Left forelimb (tissue), 1 donor: ENCODE measurements at regions not wholly inside any gene's neighbourhood (a gene's known extent, or its start where the extent isn't known, plus 50 kb on each side); places are given as distances from the start of the nearest gene placed in this dataset.
"Not testable (repeated sequence)": the region's sequence is repeated elsewhere in the genome, so short reads cannot be mapped to it uniquely, and the experiment has no call there.

Experiments
- DNase-seq: peaks from one replicate; pipeline ENCODE4 v3.0.0-alpha.2; 2018; ENCODE audit warnings: low spot score

DNA sequence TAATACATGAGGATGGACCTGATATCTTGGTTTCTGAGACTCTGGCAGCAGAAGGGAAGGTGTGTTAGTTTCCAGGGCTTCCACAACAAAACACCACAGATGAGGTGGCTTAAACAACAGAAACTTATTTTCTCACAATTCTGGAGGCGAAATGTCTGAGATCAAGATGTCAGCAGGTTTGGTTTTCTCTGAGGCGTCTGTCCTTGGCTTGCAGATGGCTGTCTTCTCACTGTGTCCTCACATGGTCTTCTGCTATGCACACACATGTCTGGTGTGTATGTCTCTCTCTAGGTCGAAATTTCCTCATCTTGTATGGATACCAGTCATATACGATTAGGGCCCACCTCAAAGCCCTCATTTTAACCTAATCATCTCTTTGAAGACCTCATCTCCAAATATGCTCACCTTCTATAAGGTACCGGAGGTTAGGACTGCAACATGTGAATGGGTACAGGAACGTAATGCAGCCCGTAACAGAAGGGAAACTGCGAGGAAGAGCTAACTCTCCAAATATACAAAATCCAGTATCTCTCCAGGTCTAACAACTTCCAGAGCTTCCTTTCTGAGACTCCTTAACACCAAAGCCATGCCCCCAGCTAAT lies 139.8 kb upstream of the SMARCA2 start:
- no peak for DNase-seq

- no peak for DNase-seq
Measured at GRCh38 chr9:1875921-1876448, 139.2 kb upstream of the SMARCA2 start.

GRCh38 chr9:1876891-1877496 lies 138.2 kb upstream of the SMARCA2 start:
- no peak for DNase-seq

DNA sequence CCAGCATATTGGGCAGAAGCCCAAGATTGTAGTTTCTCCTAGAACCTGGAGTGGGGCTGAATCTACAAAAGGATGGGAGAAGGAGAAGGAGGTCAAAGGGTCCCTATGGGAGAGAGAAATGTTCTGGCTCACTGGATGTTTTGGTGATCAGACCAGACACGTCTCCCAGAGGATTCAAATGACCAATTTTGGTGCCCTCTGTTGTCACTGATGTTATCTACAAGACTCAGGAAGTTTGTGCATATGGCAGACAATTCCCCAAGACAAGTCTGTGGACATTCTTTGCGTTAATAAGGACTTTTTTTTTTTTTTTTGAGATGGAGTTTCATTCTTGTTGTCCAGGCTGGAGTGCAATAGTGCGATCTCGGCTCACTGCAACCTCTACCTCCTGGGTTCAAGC lies 137.2 kb upstream of the SMARCA2 start:
- DNase-seq = no peak

GRCh38 chr9:1878811-1879210 lies 136.3 kb upstream of the SMARCA2 start:
- no peak for DNase-seq

- no peak for DNase-seq
Measured at GRCh38 chr9:1879501-1879900, 135.6 kb upstream of the SMARCA2 start.

DNA sequence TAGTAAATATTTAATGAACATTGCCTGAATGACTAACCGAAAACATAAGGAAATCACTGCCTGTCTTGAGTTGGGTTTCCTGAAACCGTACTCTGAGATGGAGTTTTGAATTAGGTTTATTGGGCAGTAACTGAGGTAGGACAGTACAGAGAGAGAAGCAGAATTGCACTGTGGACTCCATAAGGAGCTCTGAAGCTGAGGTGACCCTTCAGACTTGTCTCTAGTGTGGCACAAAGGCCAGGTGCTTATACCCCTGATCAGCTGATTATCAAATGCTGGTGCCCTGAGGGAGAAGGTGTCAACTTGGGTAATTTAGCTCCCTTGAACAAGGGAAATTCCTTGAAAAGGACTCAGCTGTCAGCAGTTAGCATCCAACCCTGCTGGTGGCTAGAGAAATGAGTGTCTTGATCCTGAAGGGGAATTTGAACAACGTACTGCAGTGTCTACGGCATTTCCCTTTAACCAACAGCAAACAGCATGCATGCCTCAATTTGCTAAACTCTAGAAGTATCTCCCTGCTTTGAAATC lies 135.0 kb upstream of the SMARCA2 start:
- no peak for DNase-seq

GRCh38 chr9:1881708-1882295 lies 133.3 kb upstream of the SMARCA2 start:
- DNase-seq = no peak

DNA sequence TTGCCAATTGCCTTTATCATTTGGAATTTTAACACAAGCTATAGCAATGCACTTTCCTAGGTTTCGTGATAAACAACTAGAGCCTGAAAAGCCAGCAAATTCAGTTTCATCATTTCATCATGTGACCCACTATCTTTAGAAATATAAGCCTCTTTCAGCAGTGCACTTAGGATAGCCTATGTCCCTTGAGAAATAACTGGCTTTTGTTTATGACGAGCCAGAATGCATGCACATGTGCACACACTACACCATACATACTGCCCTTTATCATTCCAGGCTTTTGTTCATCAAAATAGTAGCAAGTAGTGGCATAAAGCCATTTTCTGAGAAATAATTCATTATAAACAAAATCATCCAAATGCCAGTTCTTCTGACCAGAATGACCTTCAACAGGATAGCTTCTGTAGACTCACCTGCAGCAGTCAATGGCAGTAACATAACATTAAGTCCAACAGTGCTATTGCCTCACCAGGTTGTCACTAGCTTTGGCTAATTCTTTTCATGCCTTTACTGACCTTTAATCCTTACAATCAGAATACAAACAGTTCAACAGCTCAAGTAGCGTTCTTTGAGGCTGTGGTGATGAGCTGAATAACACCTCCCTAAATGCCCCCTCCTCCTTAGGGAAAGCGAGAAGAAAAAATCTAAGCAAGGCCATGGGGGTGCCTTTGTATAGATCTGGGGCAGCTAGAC lies 132.3 kb upstream of the SMARCA2 start:
- no peak for DNase-seq

- no peak for DNase-seq
Measured at GRCh38 chr9:1890201-1890600, 124.9 kb upstream of the SMARCA2 start.

DNA sequence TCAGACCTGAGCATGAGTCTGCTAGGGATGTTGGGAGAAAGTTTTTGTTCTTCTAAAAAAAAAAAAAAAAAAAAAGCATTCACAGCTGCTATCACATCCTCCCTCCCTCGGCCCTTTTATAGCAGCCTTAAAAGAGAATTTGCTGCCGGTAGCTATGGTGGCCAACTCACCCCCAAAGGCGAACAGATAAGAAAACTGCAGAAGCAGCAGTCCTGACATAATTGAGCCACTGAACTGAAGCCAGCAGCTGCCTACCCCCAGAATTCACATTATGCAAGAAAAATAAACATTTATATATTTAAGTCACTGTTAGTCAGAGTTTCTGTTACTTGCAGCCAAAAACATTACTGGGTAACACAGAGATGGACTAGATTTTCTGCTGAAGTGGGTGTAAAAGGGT lies 124.3 kb upstream of the SMARCA2 start:
- no peak for DNase-seq

GRCh38 chr9:1903080-1903704 lies 112.0 kb upstream of the SMARCA2 start:
- DNase-seq = not testable (repeated sequence)

DNA sequence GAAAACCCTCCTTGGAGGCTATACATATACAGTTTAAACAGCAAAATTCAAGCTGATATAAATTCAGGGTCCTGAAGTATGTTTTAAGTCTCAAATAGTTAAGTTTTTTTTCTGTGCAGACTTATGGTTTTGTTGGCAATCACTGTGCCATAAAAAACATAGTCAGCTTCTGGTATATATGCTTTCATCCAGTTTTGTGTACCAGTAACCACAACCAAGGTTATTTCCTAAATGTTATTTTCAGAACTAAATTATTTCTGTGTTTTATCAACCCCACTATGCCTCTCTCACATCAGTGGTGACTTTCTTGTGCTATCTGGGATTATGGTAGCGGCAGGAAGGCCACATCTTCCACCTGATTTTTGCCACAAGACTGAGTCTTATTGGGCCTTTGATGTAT lies 107.7 kb upstream of the SMARCA2 start:
- no peak for DNase-seq

GRCh38 chr9:1909322-1909721 lies 105.8 kb upstream of the SMARCA2 start:
- no peak for DNase-seq

DNA sequence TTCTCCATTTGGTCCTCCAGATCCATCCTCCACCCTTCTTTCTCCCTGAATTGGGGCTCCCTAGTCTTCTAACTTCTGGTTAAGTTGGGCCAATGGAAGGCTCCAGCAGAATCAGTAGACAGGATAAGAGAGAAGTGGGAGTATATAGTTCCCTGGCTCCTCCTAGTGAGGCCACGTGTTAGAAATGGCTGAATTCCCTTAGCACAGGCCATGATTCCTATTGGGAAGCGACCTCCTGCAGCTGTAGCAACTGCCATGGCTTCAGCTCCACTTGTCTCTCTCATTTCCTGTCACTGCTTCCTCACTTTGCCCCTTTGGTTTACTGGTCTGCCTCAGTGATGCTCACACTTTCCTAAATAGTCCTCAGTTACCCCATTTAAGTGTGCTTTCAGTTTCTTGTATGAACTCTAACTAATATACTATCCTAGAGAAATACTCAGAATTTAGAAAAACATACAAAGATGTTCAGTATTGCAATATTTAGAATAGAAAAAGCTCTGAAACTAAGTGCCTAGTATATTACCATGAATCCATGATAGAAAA lies 104.8 kb upstream of the SMARCA2 start:
- no peak for DNase-seq

GRCh38 chr9:1913631-1914330 lies 101.4 kb upstream of the SMARCA2 start:
- no peak for DNase-seq

DNA sequence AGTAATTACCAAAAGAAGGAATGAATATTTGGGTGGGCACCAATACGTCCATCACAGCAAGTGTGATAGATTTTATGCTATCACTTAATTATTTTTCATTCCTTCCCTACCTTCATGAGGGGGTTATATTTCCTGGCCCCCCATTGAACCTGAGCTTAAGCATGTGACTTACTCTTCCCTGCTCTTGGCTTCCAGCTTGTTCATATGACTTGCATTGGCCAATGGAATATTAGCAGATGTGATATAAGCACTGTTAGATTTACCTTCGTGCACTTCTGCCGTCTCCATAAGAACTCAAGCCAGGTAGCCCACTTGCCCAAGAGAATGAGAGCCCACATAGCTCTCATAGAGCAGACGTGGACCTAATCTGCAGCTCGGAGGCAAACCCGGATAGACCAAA lies 99.1 kb upstream of the SMARCA2 start:
- no peak for DNase-seq

DNA sequence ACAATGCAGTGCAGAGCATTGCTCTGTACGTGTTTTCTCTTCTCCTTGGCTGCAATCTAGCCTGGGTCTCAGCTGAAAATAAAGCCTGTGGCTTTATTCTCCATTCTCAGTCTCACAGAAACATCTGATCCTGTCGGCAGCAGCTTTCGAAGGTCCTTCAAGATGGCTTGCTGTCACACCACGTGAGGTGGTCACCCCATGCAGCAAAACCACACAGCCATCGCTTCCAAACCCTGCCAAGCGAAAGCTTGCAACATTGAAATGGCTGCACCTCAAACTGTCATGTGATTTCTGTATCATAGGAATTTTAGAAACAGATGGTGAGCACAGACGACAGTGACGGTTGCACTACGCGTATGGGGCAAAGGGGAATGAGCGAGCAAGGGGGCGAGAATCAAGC lies 98.5 kb upstream of the SMARCA2 start:
- no peak for DNase-seq

DNA sequence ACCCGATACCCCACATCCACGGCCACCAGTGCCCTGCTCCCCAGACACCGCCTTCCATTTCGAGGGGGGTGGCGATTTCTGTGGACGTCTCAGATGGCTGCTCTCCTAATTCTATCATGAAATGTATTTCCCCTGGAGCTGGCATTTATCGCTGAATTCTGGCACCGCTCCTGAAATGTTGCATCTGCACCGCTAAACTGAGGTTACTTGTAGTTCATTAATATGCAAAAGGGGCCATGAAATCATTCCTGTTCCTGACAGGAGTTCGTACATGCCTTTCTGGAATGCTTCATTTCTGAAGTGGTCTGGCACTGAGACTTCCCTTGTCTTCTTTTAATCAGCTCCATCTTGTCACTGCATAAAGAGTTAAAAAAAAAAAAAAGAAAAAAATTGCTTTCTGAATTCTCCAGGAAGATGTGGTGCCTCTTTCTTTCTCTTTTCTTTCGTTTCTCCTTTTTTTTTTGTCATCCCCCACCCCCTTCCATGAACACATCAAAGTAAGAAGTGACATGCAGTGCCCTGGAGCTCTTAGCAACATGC lies 97.7 kb upstream of the SMARCA2 start:
- DNase-seq = no peak

GRCh38 chr9:1918108-1918507 lies 97.0 kb upstream of the SMARCA2 start:
- DNase-seq = no peak

GRCh38 chr9:1918622-1919021 lies 96.5 kb upstream of the SMARCA2 start:
- no peak for DNase-seq
